ENCODE measurements at regions not wholly inside any gene's neighbourhood (a gene's known extent, or its start where the extent isn't known, plus 50 kb on each side); places are given as distances from the start of the nearest gene placed in this dataset.

- no peak for DNase-seq
Measured at GRCh38 chr19:31154021-31154420, 195.2 kb downstream of the TSHZ3 start.

- no peak for DNase-seq
Measured at GRCh38 chr19:31152906-31153305, 196.3 kb downstream of the TSHZ3 start.

- DNase-seq, result no peak
Measured at GRCh38 chr19:31149441-31149941, 199.7 kb downstream of the TSHZ3 start.

DNA sequence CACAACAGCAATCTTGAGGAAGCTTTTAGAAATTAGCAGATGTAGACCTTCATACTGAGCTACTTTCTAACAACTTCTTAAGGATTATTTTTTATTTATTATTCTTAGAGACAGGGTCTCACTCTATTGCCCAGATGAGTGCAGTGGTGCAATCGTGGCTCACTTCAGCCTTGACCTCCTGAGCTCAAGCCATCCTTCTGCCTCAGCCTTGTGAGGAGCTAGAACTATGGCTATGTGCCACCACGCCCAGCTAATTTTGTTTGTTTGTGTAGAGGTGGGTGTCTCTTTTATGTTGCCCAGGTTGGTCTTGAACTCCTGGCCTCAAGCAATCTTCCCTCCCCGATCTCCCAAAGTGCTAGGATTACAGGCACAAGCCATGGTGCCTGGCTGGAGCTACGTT, 200.6 kb downstream of the TSHZ3 start:
- no peak for DNase-seq

- DNase-seq, result no peak
Measured at GRCh38 chr19:31147234-31147633, 202.0 kb downstream of the TSHZ3 start.

DNA sequence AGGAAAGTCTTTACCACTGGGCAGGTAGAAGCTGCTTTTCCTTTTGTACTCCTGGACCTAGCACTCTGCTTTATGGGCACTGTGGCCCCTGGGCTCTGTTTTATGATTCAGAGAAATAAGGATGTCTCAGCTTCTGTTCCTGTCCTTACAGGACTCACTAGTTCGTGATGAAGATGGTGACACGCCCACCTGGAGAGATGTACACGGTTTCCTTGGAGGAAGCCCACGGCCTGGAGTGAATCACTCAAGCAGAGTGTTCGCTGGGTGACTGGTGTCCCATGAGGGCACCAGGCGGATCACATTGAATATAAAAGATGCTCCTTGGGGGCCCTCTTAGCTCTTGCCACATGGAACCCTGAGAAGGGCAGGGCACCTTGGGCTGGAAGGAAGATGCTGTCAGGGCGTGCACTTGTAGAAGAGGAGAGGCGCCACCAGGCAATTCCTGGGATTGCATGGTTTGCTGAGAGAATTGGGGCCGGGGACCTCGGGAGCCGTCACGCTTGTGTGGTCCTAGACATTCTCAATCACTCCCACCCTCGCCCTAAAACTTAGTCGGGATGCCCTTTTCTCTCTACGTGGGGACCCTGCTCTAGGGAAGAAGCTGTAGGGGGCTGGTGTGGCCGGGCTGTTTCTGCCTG, 202.6 kb downstream of the TSHZ3 start:
- no peak for DNase-seq

DNA sequence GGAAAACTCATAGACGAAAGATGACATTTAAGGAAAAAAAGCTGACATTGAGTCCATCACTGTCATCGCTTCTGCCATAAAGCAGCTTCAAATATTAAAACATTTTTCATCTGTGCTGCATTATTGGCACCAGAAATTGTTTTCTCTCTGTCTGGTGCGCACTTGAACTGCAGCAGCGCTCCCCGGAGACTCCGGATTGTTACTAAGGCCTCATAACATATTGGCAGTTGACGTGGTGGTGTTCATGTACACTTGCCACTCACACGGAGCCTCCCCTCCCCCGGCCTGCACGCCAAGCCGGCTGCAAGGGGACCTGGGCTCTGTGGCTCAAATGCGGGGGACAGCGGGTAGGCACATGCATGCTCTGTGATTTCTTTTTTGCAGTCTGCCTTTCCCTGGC, 203.2 kb downstream of the TSHZ3 start:
- no peak for DNase-seq

DNA sequence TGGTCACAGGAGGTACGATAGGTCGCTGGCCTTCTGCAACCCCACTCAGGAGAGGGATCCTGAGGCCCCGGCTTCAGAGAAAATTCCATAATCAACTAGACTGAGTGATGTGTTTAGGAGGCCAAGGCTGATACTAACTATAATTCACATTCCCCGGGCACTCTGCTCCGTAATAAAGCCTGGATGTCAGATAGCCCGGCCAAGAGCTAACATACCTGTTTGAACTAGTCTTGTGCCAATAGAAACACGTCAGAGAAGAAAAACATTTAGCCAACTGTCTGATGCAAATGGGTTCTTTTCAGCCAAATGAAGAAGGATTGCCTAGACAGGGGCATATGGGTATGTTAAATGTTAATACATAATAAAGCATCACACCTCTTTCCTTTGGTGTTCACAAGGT, 204.2 kb downstream of the TSHZ3 start:
- DNase-seq, result no peak

- no peak for DNase-seq
Measured at GRCh38 chr19:31144075-31144870, 205.0 kb downstream of the TSHZ3 start.

- DNase-seq, result no peak
Measured at GRCh38 chr19:31141301-31141700, 207.9 kb downstream of the TSHZ3 start.

GRCh38 chr19:31140717-31141116, 208.5 kb downstream of the TSHZ3 start:
- DNase-seq, result no peak

DNA sequence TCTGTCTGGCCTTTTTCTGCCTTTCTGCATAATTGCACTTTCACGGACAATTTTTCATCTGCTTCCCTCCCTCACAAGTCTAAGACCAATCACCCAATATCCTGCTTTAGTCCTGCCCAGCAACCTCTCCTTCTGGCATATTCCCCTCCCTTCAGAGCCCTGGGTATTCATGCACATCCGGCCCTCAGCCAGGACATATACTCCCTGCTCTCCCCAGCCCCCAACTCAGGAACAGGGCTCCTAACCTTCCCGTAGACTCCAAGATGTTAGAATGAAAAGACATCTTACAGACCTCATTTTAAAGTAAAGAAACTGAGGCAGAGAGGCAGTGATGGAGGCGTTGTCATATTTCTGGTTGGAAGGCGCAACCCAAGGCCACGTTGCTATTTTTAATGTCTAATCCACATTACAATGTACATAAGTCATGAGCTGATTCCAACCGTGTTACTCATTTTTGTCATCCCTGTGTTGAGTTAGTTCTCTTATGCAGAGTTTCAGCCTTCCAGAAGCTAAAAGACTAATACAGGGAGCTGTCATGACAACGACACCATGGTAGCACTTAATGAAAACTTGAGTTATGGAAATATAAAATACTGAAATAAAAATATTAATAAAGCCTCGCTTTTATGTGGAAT, 209.2 kb downstream of the TSHZ3 start:
- DNase-seq, result no peak

DNA sequence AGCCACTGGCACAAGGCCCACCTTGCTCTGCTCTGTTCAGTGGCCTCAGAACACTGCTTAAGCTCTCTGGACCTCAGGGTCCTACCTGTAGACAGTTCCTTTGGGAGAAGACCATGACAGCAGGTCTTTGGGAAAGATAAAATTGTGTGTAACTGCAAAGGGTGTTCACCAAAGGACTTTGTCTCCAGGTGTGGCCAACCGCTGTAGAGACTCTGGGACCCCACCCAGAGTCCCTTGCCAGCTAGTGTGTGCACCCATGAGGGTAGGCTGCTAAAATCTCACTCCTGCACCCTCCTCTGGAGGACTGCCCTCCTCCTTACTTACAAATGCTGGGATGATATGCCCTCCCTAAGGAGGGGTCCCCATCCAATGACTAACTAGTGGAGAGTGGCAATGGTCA, 211.2 kb downstream of the TSHZ3 start:
- no peak for DNase-seq

GRCh38 chr19:31135841-31136240, 213.4 kb downstream of the TSHZ3 start:
- DNase-seq, result no peak

- DNase-seq, result no peak
Measured at GRCh38 chr19:31132753-31133110, 216.5 kb downstream of the TSHZ3 start.

DNA sequence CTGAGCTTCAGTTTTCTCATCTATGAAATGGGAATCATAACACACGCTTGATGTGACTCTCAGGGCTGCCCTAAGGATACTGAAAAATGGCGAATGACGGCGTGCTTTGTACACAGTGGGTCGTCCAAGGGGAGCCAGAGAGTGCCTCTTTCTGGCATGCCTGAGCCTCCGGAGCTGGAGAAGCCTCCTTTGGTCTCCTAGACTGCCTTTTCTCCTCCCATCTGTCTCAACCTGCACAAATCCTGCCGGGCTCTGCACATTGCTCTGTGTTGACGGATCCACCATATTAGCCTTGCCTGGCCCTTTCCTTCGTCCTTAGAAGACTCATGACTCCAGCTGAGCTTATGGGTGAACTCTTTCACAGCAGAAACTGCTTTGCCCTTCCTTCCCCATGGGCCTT, 220.9 kb downstream of the TSHZ3 start:
- DNase-seq, result no peak

DNA sequence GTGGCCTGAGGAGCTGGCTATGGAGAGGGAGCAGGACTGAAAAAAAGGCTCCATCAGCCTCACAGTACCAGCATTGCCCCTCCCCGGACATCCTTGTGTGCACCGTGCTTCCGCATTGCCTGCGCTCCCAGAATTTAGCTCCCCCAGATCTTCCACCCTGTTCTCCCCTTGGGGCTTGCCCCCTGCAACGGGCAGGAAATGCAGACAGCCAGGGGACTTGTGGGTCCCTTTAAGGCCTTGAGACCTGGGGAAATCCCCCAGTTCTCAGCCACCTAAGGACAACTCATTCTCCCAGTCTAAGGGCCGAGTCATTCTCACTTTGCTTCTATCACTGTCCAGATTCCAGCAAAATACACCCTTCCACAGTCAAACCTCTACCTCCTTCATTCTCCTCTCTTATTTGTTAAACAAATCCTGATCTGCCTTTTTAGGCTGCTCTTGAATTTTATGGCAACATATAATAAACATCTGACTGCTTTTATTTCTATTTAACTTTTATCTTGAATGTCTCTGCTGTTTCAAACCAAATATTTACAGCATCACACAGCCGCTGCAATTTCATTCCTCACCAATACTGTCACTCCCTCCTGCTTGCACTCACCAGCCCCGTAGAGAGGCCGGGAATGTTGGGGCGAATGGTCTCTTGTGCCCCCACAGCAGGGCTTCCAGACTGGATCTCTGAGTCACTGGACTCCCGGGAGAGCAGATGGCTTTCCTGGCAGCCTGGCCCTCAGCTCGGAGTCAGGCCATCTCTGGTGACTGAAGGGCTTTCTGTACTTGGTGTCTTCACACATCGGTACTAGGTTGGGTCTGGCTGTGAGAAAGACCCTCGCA, 221.9 kb downstream of the TSHZ3 start:
- DNase-seq, result no peak

DNA sequence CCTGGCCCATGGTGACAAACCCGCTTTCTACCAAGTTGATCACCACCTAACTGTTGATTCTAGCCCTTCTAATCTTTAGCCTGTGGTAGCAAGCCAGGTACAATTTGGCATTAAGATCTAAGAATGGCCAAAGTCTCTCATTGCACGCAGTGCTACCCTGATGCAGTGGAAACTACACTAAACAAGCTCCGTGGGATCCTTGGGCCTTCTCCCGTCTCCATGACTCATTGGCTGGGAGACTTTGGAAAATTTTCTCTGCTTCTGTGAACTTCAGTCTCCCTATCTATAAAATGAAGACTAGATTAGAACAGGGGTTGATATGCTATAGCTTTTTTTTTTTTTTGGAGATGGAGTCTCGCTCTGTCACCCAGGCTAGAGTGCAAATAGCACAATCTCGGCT, 223.0 kb downstream of the TSHZ3 start:
- DNase-seq, result no peak

DNA sequence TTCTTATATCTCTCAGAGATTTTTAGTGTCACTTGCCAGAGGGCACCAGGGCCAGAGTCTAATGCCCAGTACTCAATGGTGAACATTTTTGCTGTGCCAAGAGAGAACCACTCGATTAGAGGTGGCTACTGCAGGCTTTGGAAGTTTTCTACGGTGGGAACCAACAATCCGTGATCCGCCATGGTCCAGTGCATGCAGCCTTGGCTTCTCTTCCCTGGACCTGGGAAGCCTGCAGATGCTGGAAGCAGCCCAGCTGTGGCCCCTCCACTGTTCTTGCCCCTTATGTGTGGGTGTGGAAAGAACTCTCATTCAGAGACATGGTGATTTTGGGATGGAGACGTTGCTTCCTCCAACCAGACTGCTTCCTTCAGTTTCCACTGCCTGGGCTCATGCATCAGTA, 224.2 kb downstream of the TSHZ3 start:
- DNase-seq, result no peak

DNA sequence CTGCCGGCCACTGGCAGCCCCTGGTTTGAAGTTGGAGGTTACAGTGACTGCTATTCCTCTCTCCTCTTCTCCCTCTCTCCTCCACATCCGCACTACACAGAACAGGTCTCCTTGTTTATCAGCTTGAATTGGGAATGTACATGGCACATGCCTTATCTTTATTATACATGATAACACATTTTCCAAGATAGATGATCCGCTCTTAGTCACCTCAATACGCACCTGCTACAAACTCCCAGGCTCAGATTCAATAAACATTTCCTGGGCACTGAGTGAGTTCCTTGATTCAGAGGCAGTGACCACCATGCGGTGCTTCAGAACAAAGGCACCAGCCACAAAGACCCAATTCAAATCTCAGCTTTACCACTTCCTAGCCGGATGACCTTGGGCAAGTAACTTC, 227.7 kb downstream of the TSHZ3 start:
- no peak for DNase-seq

- no peak for DNase-seq
Measured at GRCh38 chr19:31120952-31121351, 228.3 kb downstream of the TSHZ3 start.

- no peak for DNase-seq
Measured at GRCh38 chr19:31119951-31120690, 229.1 kb downstream of the TSHZ3 start.

- DNase-seq, result no peak
Measured at GRCh38 chr19:31118986-31119385, 230.2 kb downstream of the TSHZ3 start.
